H9 (cell line): ENCODE measurements at regions not wholly inside any gene's neighbourhood (a gene's known extent, or its start where the extent isn't known, plus 50 kb on each side); places are given as distances from the start of the nearest gene placed in this dataset.

Source experiments
- DNase-seq: peaks from one replicate; pipeline ENCODE4 v3.0.0-alpha.2; 2017
- H2AFZ ChIP-seq: one replicate; pipeline ENCODE4 v1.6.1; 2013; ENCODE audit warnings: mild to moderate bottlenecking, low read length, control low read depth, moderate library complexity
- H2AK5ac ChIP-seq: 2 replicates; pipeline ENCODE4 v1.6.1; 2013; ENCODE audit warnings: low read length, control low read depth, mixed read lengths; ENCODE audit not compliant: insufficient read length
- H2BK120ac ChIP-seq: one replicate; pipeline ENCODE4 v1.6.1; 2013; ENCODE audit warnings: low read depth, mild to moderate bottlenecking, low read length, control low read depth, inconsistent platforms; ENCODE audit not compliant: poor library complexity, severe bottlenecking
- H2BK12ac ChIP-seq: 2 replicates; pipeline ENCODE4 v1.6.1; 2013; ENCODE audit warnings: low read length, control low read depth, mixed read lengths, low read depth; ENCODE audit not compliant: insufficient read length
- H2BK15ac ChIP-seq: 2 replicates; pipeline ENCODE4 v1.6.1; 2013; ENCODE audit warnings: low read depth, low read length, control low read depth
- H2BK20ac ChIP-seq: one replicate; pipeline ENCODE4 v1.6.1; 2013; ENCODE audit warnings: low read depth, mild to moderate bottlenecking, low read length, control low read depth, inconsistent platforms; ENCODE audit not compliant: poor library complexity, severe bottlenecking
- H2BK5ac ChIP-seq: 2 replicates; pipeline ENCODE4 v1.6.1; 2013; ENCODE audit warnings: low read length, control low read depth, mixed read lengths; ENCODE audit not compliant: insufficient read length
- H3K14ac ChIP-seq: 2 replicates; pipeline ENCODE4 v1.6.1; 2013; ENCODE audit warnings: low read length, control low read depth; ENCODE audit not compliant: insufficient read depth
- H3K18ac ChIP-seq: 2 replicates; pipeline ENCODE4 v1.6.1; 2013; ENCODE audit warnings: low read depth, mild to moderate bottlenecking, mixed read lengths, low read length, control low read depth; ENCODE audit not compliant: insufficient read length
- H3K23ac ChIP-seq: 2 replicates; pipeline ENCODE4 v1.6.1; 2013; ENCODE audit warnings: low read length, control low read depth, mixed read lengths, low read depth; ENCODE audit not compliant: insufficient read length
- H3K23me2 ChIP-seq: 2 replicates; pipeline ENCODE4 v1.6.1; 2013; ENCODE audit warnings: low read depth, mild to moderate bottlenecking, mixed read lengths, low read length, control low read depth; ENCODE audit not compliant: insufficient read length, poor library complexity, severe bottlenecking
- H3K27ac ChIP-seq: 2 replicates; pipeline ENCODE4 v1.5.1; 2013; ENCODE audit warnings: low read length, control low read depth, mixed read lengths, low read depth; ENCODE audit not compliant: insufficient read length
- H3K27me3 ChIP-seq: 2 replicates; pipeline ENCODE4 v1.6.1; 2013; ENCODE audit warnings: low read length, control low read depth, inconsistent platforms; ENCODE audit not compliant: insufficient read depth
- H3K4ac ChIP-seq: 2 replicates; pipeline ENCODE4 v1.6.1; 2013; ENCODE audit warnings: low read depth, mild to moderate bottlenecking, control low read depth, inconsistent platforms, low read length, moderate library complexity
- H3K4me1 ChIP-seq: 2 replicates; pipeline ENCODE4 v1.6.1; 2013; ENCODE audit warnings: low read length, control low read depth, inconsistent platforms; ENCODE audit not compliant: insufficient read depth
- H3K4me2 ChIP-seq: 2 replicates; pipeline ENCODE4 v1.6.1; 2013; ENCODE audit warnings: low read length, control low read depth, mixed read lengths; ENCODE audit not compliant: insufficient read length, insufficient read depth
- H3K56ac ChIP-seq: 2 replicates; pipeline ENCODE4 v1.6.1; 2013; ENCODE audit warnings: low read depth, mild to moderate bottlenecking, mixed read lengths, low read length, control low read depth; ENCODE audit not compliant: insufficient read length
- H3K79me1 ChIP-seq: 2 replicates; pipeline ENCODE4 v1.6.1; 2013; ENCODE audit warnings: low read depth, mild to moderate bottlenecking, moderate library complexity, low read length, control low read depth, inconsistent platforms; ENCODE audit not compliant: insufficient read depth, poor library complexity, severe bottlenecking
- H3K79me2 ChIP-seq: 2 replicates; pipeline ENCODE4 v1.6.1; 2013; ENCODE audit warnings: low read length, control low read depth, inconsistent platforms; ENCODE audit not compliant: insufficient read depth
- H3K9ac ChIP-seq: 2 replicates; pipeline ENCODE4 v1.6.1; 2013; ENCODE audit warnings: low read length, control low read depth, mixed read lengths; ENCODE audit not compliant: insufficient read length; ENCODE audit errors: extremely low read depth
- H3K9me3 ChIP-seq: one replicate; pipeline ENCODE4 v1.6.1; 2013; ENCODE audit warnings: low read depth, low read length, inconsistent platforms; ENCODE audit not compliant: control insufficient read depth
- H3T11ph ChIP-seq: one replicate; pipeline ENCODE4 v1.6.1; 2013; ENCODE audit warnings: mild to moderate bottlenecking, low read length, control low read depth, inconsistent platforms
- H4K20me1 ChIP-seq: one replicate; pipeline ENCODE4 v1.6.1; 2013; ENCODE audit not compliant: control insufficient read depth, insufficient read length, insufficient read depth
- H4K5ac ChIP-seq: 2 replicates; pipeline ENCODE4 v1.6.1; 2013; ENCODE audit warnings: low read depth, mild to moderate bottlenecking, mixed read lengths, low read length, control low read depth; ENCODE audit not compliant: insufficient read length
- H4K8ac ChIP-seq: replicated peaks from 2 replicates; pipeline ENCODE4 v1.6.1; 2013; ENCODE audit warnings: low read length, control low read depth, mixed read lengths, low read depth; ENCODE audit not compliant: insufficient read length
- H4K91ac ChIP-seq: 2 replicates; pipeline ENCODE4 v1.6.1; 2013; ENCODE audit warnings: low read depth, mild to moderate bottlenecking, moderate library complexity, mixed read lengths, low read length, control low read depth; ENCODE audit not compliant: insufficient read length
- H3K27ac Mint-ChIP-seq, 3 experiments: 2 replicates in 2 of 3; 3 replicates in 1 of 3; pipeline ENCODE4 v1.8.0; 2020 to 2021; ENCODE audit warnings: mixed read lengths in 3 of 3, mild to moderate bottlenecking in 1 of 3, moderate library complexity in 1 of 3
- H3K27me3 Mint-ChIP-seq: 2 replicates; pipeline ENCODE4 v1.8.0; 2021; ENCODE audit warnings: low read depth, mild to moderate bottlenecking, moderate library complexity, mixed read lengths
- H3K36me3 Mint-ChIP-seq, 3 experiments: 2 replicates in 2 of 3; 3 replicates in 1 of 3; pipeline ENCODE4 v1.8.0; 2020 to 2021; ENCODE audit warnings: low read depth in 3 of 3, mixed read lengths in 3 of 3; ENCODE audit not compliant: insufficient read depth in 1 of 3
- H3K4me1 Mint-ChIP-seq, 2 experiments: 2 replicates each; pipeline ENCODE4 v1.8.0; 2020; ENCODE audit warnings: mixed read lengths in 2 of 2
- H3K4me3 Mint-ChIP-seq, 2 experiments: 2 replicates in 1 of 2; 3 replicates in 1 of 2; pipeline ENCODE4 v1.8.0; 2020 to 2021; ENCODE audit warnings: mild to moderate bottlenecking in 2 of 2, mixed read lengths in 2 of 2, moderate library complexity in 1 of 2
- H3K9me3 Mint-ChIP-seq, 2 experiments: 2 replicates in 1 of 2; 3 replicates in 1 of 2; pipeline ENCODE4 v1.8.0; 2020; ENCODE audit warnings: mild to moderate bottlenecking in 2 of 2, mixed read lengths in 2 of 2, moderate library complexity in 1 of 2
- WGBS: extraction: QIAGEN DNeasy Blood & Tissue Kit; methylation state at CpG from one replicate; pipeline ENCODE4 v1.1.7; 2013; ENCODE audit warnings: missing lambda C conversion rate, low lambda C conversion rate, mixed read lengths; ENCODE audit not compliant: insufficient read length; ENCODE audit errors: extremely low coverage; 5-methylcytosine and 5-hydroxymethylcytosine counted together
- TF ChIP-seq, protein P1 (sequence below): fragments of 200-600 bp; sonication (generic); conservative IDR thresholded peaks from 3 replicates; pipeline ENCODE4 v1.8.0; 2021; ENCODE audit warnings: antibody characterized with exemption, mild to moderate bottlenecking

DNA sequence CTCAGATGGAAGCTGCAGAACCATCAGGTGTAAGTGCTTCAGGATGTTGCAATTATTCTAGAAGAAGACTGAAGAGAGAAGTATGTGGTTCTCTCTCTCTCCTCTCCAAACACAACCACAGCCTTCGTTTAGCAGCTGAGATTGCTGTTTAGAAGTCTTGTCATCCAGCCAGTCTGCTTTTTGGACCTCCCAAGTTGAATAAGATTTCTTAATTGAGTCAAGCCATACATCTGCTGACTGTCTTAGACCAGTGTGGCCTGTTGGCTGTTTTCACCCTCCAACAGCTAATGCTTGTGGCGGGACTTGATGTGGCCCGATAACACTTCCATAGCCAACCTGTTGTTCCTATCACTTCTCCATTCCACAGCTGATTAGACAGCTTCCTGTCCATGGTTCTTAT lies 91.3 kb upstream of the TMEM17 start:
- no peak overlapping the region for H2BK15ac ChIP-seq
- WGBS: no CpG with 5 or more reads among the region's 3 CpGs
- H3K23ac ChIP-seq: no peak overlapping the region
- no peak overlapping the region for H2BK120ac ChIP-seq
- H2BK5ac ChIP-seq: no peak overlapping the region
- TF ChIP-seq, protein P1, sequence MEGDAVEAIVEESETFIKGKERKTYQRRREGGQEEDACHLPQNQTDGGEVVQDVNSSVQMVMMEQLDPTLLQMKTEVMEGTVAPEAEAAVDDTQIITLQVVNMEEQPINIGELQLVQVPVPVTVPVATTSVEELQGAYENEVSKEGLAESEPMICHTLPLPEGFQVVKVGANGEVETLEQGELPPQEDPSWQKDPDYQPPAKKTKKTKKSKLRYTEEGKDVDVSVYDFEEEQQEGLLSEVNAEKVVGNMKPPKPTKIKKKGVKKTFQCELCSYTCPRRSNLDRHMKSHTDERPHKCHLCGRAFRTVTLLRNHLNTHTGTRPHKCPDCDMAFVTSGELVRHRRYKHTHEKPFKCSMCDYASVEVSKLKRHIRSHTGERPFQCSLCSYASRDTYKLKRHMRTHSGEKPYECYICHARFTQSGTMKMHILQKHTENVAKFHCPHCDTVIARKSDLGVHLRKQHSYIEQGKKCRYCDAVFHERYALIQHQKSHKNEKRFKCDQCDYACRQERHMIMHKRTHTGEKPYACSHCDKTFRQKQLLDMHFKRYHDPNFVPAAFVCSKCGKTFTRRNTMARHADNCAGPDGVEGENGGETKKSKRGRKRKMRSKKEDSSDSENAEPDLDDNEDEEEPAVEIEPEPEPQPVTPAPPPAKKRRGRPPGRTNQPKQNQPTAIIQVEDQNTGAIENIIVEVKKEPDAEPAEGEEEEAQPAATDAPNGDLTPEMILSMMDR: no peak
- H3K23me2 ChIP-seq: no peaks in the 10 kb centered on the region
- Mint-ChIP-seq H3K4me3 (no peak overlapping the region), H3K9me3 (peaks cover 9 to 10% of the 10 kb centered on the region in 2 experiments; a peak in 4 of 5 replicates), H3K27ac (no peak overlapping the region), H3K27me3 (no peaks in the 10 kb centered on the region), H3K36me3 (peaks cover 0 to 3% (median 0%) of the 10 kb centered on the region in 3 experiments; a peak in 4 of 7 replicates), H3K4me1 (no peaks in the 10 kb centered on the region)
- H3K79me2 ChIP-seq: no peaks in the 10 kb centered on the region
- no peak overlapping the region for H3K18ac ChIP-seq
- H2AK5ac ChIP-seq: no peak overlapping the region
- H3K4me2 ChIP-seq: no peak overlapping the region
- H3K27me3 ChIP-seq: no peaks in the 10 kb centered on the region
- H3K14ac ChIP-seq: no peak overlapping the region
- H4K5ac ChIP-seq: no peak overlapping the region
- no peak overlapping the region for H4K91ac ChIP-seq
- no peak overlapping the region for H4K8ac ChIP-seq
- no peak overlapping the region for H2BK20ac ChIP-seq
- no peaks in the 10 kb centered on the region for H4K20me1 ChIP-seq
- no peaks in the 10 kb centered on the region for H3K79me1 ChIP-seq
- no peak overlapping the region for H2BK12ac ChIP-seq
- no peaks in the 10 kb centered on the region for H3K4me1 ChIP-seq
- H3K9me3 ChIP-seq: no peaks in the 10 kb centered on the region
- no peak overlapping the region for H3T11ph ChIP-seq
- no peak overlapping the region for H3K9ac ChIP-seq
- H3K27ac ChIP-seq: no peak overlapping the region
- H3K56ac ChIP-seq: no peak overlapping the region
- H2AFZ ChIP-seq: no peak overlapping the region
- no peak for DNase-seq
- H3K4ac ChIP-seq: no peak overlapping the region
